HCT116 (cell line): ENCODE measurements at regions not wholly inside any gene's neighbourhood (a gene's known extent, or its start where the extent isn't known, plus 50 kb on each side); places are given as distances from the start of the nearest gene placed in this dataset.

Experiments
- ATAC-seq: fragments of 200-7000 bp; cut with Tn5 transposase; 2 replicates; pipeline ENCODE4 v1.9.1; 2020; ENCODE audit warnings: mild to moderate bottlenecking, moderate library complexity
- BruUV-seq: library from RNA; stranded (reverse); fragments of 400-500 nt; replicated peaks from 2 replicates; lab custom pipeline; 2021; lab: Mats Ljungman, UMichigan
- CTCF ChIA-PET: fragments of 300-600 bp; sonication (Branson Sonifier 250); formaldehyde crosslinking; loops from one replicate; lab custom pipeline; 2021; ENCODE audit warnings: antibody characterized with exemption; lab: Charles Lee
- POLR2A ChIA-PET: fragments of 300-600, 350-600 bp; sonication (Branson Sonifier 250); formaldehyde crosslinking; loops from one replicate; lab custom pipeline; 2021; ENCODE audit warnings: antibody characterized with exemption; lab: Charles Lee
- RAD21 ChIA-PET, 2 experiments: fragments of 300-600 bp; sonication (Branson Sonifier 250); formaldehyde crosslinking; loops; one replicate each; lab custom pipeline; 2023; ENCODE audit warnings: low total read pairs in 2 of 2; ENCODE audit not compliant: uncharacterized antibody in 2 of 2, unreplicated experiment in 2 of 2, low non-redundant PET in 1 of 2; lab: Charles Lee
- DNase-seq: peaks from one replicate; pipeline ENCODE4 v3.0.0-alpha.2; 2010; ENCODE audit warnings: low read depth, low spot score
- H2AFZ ChIP-seq: fragments of 200-600 bp; shearing (Covaris generic), sonication (generic); 2 replicates; pipeline ENCODE4 v1.6.1; 2017; ENCODE audit warnings: low read depth, mixed run types, mixed read lengths, antibody characterized with exemption, low read length; ENCODE audit not compliant: poor library complexity, severe bottlenecking
- H3K27ac ChIP-seq: 2 replicates; pipeline ENCODE4 v1.5.1; 2012; ENCODE audit warnings: low read depth, low read length
- H3K27me3 ChIP-seq: fragments of 200-600 bp; sonication (generic); 2 replicates; pipeline ENCODE4 v1.6.1; 2016; ENCODE audit warnings: mixed run types, low read length, mixed read lengths; ENCODE audit not compliant: insufficient read depth
- H3K36me3 ChIP-seq, 2 experiments: fragments of 200-500 bp in 1 of 2; fragments of 200-600 bp in 1 of 2; sonication (Bioruptor generic) in 1 of 2; sonication (generic) in 1 of 2; 2 replicates each; pipeline versions ENCODE4 v1.5.1 to v1.6.1; 2014 to 2016; ENCODE audit warnings: low read length in 2 of 2, inconsistent platforms in 1 of 2, mixed read lengths in 1 of 2, mixed run types in 1 of 2; ENCODE audit not compliant: insufficient read depth in 2 of 2, control insufficient read depth in 1 of 2
- H3K4me1 ChIP-seq, 2 experiments: fragments of 200-600 bp in 1 of 2; sonication (generic) in 1 of 2; 2 replicates each; pipeline versions ENCODE4 v1.5.1 to v1.6.1; 2012 to 2017; ENCODE audit warnings: low read length in 2 of 2, inconsistent platforms in 1 of 2, mild to moderate bottlenecking in 1 of 2, mixed read lengths in 1 of 2, mixed run types in 1 of 2, moderate library complexity in 1 of 2; ENCODE audit not compliant: insufficient read depth in 2 of 2, control insufficient read depth in 1 of 2
- H3K4me2 ChIP-seq: fragments of 200-600 bp; sonication (generic); 2 replicates; pipeline ENCODE4 v1.6.1; 2017; ENCODE audit warnings: mixed run types, low read length, mixed read lengths
- H3K4me3 ChIP-seq, 2 experiments: fragments of 200-600 bp in 1 of 2; sonication (generic) in 1 of 2; replicated peaks in 1 of 2; 2 replicates each; pipeline ENCODE4 v1.5.1; 2011 to 2016; ENCODE audit warnings: low read length in 2 of 2, control low read depth in 1 of 2, low read depth in 1 of 2, mild to moderate bottlenecking in 1 of 2, mixed read lengths in 1 of 2, mixed run types in 1 of 2
- H3K79me2 ChIP-seq: fragments of 200-600 bp; sonication (generic); 2 replicates; pipeline ENCODE4 v1.6.1; 2017; ENCODE audit warnings: mild to moderate bottlenecking, mixed run types, low read length, moderate library complexity, mixed read lengths; ENCODE audit not compliant: insufficient read depth
- H3K9ac ChIP-seq: fragments of 200-600 bp; sonication (generic); 2 replicates; pipeline ENCODE4 v1.6.1; 2016; ENCODE audit warnings: low read length, mixed read lengths
- H3K9me2 ChIP-seq: fragments of 200-600 bp; sonication (generic), shearing (Covaris generic); 2 replicates; pipeline ENCODE4 v1.6.1; 2017; ENCODE audit warnings: mixed run types, mild to moderate bottlenecking, moderate library complexity; ENCODE audit not compliant: insufficient read depth
- H3K9me3 ChIP-seq, 2 experiments: fragments of 200-500 bp in 1 of 2; fragments of 200-600 bp in 1 of 2; sonication (Bioruptor generic) in 1 of 2; sonication (generic) in 1 of 2; 2 replicates each; pipeline ENCODE4 v1.6.1; 2014 to 2017; ENCODE audit warnings: low read length in 2 of 2, mixed read lengths in 2 of 2, inconsistent platforms in 1 of 2, low read depth in 1 of 2, mild to moderate bottlenecking in 1 of 2, mixed run types in 1 of 2, moderate library complexity in 1 of 2; ENCODE audit not compliant: control insufficient read depth in 1 of 2, insufficient read depth in 1 of 2
- H4K20me1 ChIP-seq: fragments of 200-600 bp; sonication (generic), shearing (Covaris generic); 2 replicates; pipeline ENCODE4 v1.6.1; 2017; ENCODE audit warnings: mixed run types, mild to moderate bottlenecking, moderate library complexity; ENCODE audit not compliant: insufficient read depth
- CBX3 ChIP-seq: IDR thresholded peaks from 2 replicates; pipeline ENCODE4 v1.6.1; 2012; ENCODE audit warnings: low read depth
- EGR1 ChIP-seq: IDR thresholded peaks from 2 replicates; pipeline ENCODE4 v1.6.1; 2012; ENCODE audit warnings: low read depth
- ELF1 ChIP-seq: IDR thresholded peaks from 2 replicates; pipeline ENCODE4 v1.6.1; 2012; ENCODE audit warnings: low read depth, borderline replicate concordance
- EZH2 ChIP-seq: fragments of 200-600 bp; sonication (generic); IDR thresholded peaks from 2 replicates; pipeline ENCODE4 v1.6.1; 2017; ENCODE audit warnings: antibody characterized with exemption, mixed run types
- FOSL1 ChIP-seq: IDR thresholded peaks from 2 replicates; pipeline ENCODE4 v1.6.1; 2012; ENCODE audit warnings: low read depth
- JUND ChIP-seq: IDR thresholded peaks from 2 replicates; pipeline ENCODE4 v1.6.1; 2012
- MAX ChIP-seq: IDR thresholded peaks from 2 replicates; pipeline ENCODE4 v1.6.1; 2012
- POLR2A ChIP-seq: IDR thresholded peaks from 2 replicates; pipeline ENCODE4 v1.7.0; 2011; ENCODE audit warnings: borderline replicate concordance; ENCODE audit not compliant: insufficient read depth, insufficient read length; ENCODE audit errors: extremely low read depth
- POLR2AphosphoS5 ChIP-seq: IDR thresholded peaks from 2 replicates; pipeline ENCODE4 v1.6.1; 2011; ENCODE audit warnings: mild to moderate bottlenecking, low read depth, low read length, moderate library complexity
- RAD21 ChIP-seq: IDR thresholded peaks from 2 replicates; pipeline ENCODE4 v1.6.1; 2012; ENCODE audit warnings: low read depth, mild to moderate bottlenecking
- REST ChIP-seq: IDR thresholded peaks from 2 replicates; pipeline ENCODE4 v1.6.1; 2012; ENCODE audit warnings: low read depth
- SIN3A ChIP-seq: IDR thresholded peaks from 2 replicates; pipeline ENCODE4 v1.6.1; 2012; ENCODE audit warnings: low read depth
- YY1 ChIP-seq: IDR thresholded peaks from 2 replicates; pipeline ENCODE4 v1.6.1; 2011; ENCODE audit warnings: low read length, low read depth, moderate library complexity, mild to moderate bottlenecking; ENCODE audit not compliant: insufficient replicate concordance; ENCODE audit errors: extremely low read depth
- ZBTB33 ChIP-seq: IDR thresholded peaks from 2 replicates; pipeline ENCODE4 v1.6.1; 2011; ENCODE audit warnings: mild to moderate bottlenecking, low read length, moderate library complexity; ENCODE audit not compliant: insufficient replicate concordance; ENCODE audit errors: extremely low read depth
- ZNF274 ChIP-seq: fragments of 200-500 bp; sonication (Bioruptor generic); IDR thresholded peaks from 2 replicates; pipeline ENCODE4 v1.6.1; 2014; ENCODE audit warnings: mild to moderate bottlenecking, low read depth, low read length, inconsistent platforms
- intact Hi-C: fragments of 100-400 bp; cut with micrococcal nuclease; formaldehyde crosslinking; loops from 2 replicates; pipeline ENCODE4 v1.10.0; 2022

DNA sequence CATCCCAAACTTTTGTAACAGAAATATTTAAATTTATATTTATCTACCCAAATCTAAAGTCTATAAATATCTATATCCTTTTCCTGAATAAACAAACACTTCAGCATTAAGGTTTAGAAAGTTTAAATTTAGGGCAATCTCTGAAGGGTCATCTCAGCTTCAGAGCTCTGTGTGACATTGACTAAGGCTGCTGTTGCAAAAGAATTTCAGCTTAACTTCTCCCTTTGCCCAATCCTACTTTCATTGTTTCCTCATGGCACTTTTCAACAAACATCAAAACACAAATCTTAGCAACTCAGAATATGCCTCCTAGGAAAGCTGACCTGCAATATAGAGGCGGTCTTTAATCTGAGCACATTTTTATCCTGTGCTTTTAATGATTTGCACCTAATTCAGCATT is 79.7 kb upstream of the BANK1 start:
- POLR2A ChIA-PET, result no interaction called here
- no peak overlapping the region for H2AFZ ChIP-seq
- TF ChIP-seq POLR2AphosphoS5 (no peak), EZH2 (no peak), ZNF274 (no peak), SIN3A (no peak), JUND (no peak), CBX3 (no peak), EGR1 (no peak), REST (no peak), ZBTB33 (no peak), RAD21 (no peak), FOSL1 (no peak), MAX (no peak), POLR2A (no peak), YY1 (no peak), ELF1 (no peak)
- no peak for ATAC-seq
- CTCF ChIA-PET, result no interaction called here
- BruUV-seq, result no TSS peak
- no peaks in the 10 kb centered on the region for H3K79me2 ChIP-seq
- H3K27me3 ChIP-seq, result no peaks in the 10 kb centered on the region
- RAD21 ChIA-PET, result no interaction called here
- H3K4me3 ChIP-seq, result no peak overlapping the region
- H3K9me2 ChIP-seq, result no peaks in the 10 kb centered on the region
- peaks cover 4 to 5% of the 10 kb centered on the region in 2 experiments; a peak in 2 of 4 replicates for H3K9me3 ChIP-seq
- intact Hi-C loops, result no loop called here
- H3K4me2 ChIP-seq, result no peak overlapping the region
- DNase-seq, result no peak
- no peaks in the 10 kb centered on the region for H3K36me3 ChIP-seq
- no peaks in the 10 kb centered on the region for H4K20me1 ChIP-seq
- no peak overlapping the region for H3K9ac ChIP-seq
- H3K27ac ChIP-seq, result no peak overlapping the region
- H3K4me1 ChIP-seq, result no peaks in the 10 kb centered on the region
